Immature natural killer cell (primary cell): ENCODE measurements at regions not wholly inside any gene's neighbourhood (a gene's known extent, or its start where the extent isn't known, plus 50 kb on each side); places are given as distances from the start of the nearest gene placed in this dataset.
"Not testable (repeated sequence)": the region's sequence is repeated elsewhere in the genome, so short reads cannot be mapped to it uniquely, and the experiment has no call there.

Experiments
- DNase-seq, 3 donors: peaks; one replicate each; pipeline ENCODE4 v3.0.0; 2022; ENCODE audit warnings: mixed read lengths in 1 of 3
- H3K27ac Mint-ChIP-seq, 6 donors: one replicate each; pipeline ENCODE4 v1.8.0; 2020; ENCODE audit warnings: mixed read lengths in 6 of 6, mild to moderate bottlenecking in 5 of 6, inconsistent platforms in 4 of 6, moderate library complexity in 3 of 6
- H3K27me3 Mint-ChIP-seq, 3 donors: one replicate each; pipeline ENCODE4 v1.8.0; 2020 to 2021; ENCODE audit warnings: low read depth in 3 of 3, mild to moderate bottlenecking in 3 of 3, mixed read lengths in 3 of 3, moderate library complexity in 3 of 3, inconsistent platforms in 1 of 3
- H3K36me3 Mint-ChIP-seq, 3 donors: one replicate each; pipeline ENCODE4 v1.8.0; 2020; ENCODE audit warnings: mixed read lengths in 3 of 3, inconsistent platforms in 2 of 3, mild to moderate bottlenecking in 2 of 3
- H3K4me1 Mint-ChIP-seq, 2 donors: one replicate each; pipeline ENCODE4 v1.8.0; 2020; ENCODE audit warnings: inconsistent platforms in 2 of 2, mild to moderate bottlenecking in 2 of 2, mixed read lengths in 2 of 2, moderate library complexity in 1 of 2
- H3K4me3 Mint-ChIP-seq, 5 donors: one replicate each; pipeline ENCODE4 v1.8.0; 2020; ENCODE audit warnings: mild to moderate bottlenecking in 5 of 5, mixed read lengths in 5 of 5, inconsistent platforms in 3 of 5, moderate library complexity in 3 of 5
- H3K9me3 Mint-ChIP-seq, 6 donors: one replicate each; pipeline ENCODE4 v1.8.0; 2020; ENCODE audit warnings: mild to moderate bottlenecking in 6 of 6, mixed read lengths in 6 of 6, inconsistent platforms in 4 of 6, moderate library complexity in 3 of 6

- Mint-ChIP-seq H3K4me3 (no peak overlapping the region), H3K9me3 (peaks cover 0 to 7% (median 0%) of the 10 kb centered on the region in 6 donors), H3K27me3 (peaks cover 0 to 5% (median 3%) of the 10 kb centered on the region in 3 donors), H3K4me1 (no peaks in the 10 kb centered on the region), H3K36me3 (no peaks in the 10 kb centered on the region), H3K27ac (no peak overlapping the region)
- DNase-seq, result no peak
These were observed 241.6 kb upstream of the SGCG start for GRCh38 chr13:22939157-22939556.

GRCh38 chr13:22940090-22940710, 240.6 kb upstream of the SGCG start:
- Mint-ChIP-seq H3K27ac (no peak overlapping the region), H3K36me3 (no peaks in the 10 kb centered on the region), H3K27me3 (peaks cover 0 to 6% (median 3%) of the 10 kb centered on the region in 3 donors)

GRCh38 chr13:22940736-22941135, 240.0 kb upstream of the SGCG start:
- Mint-ChIP-seq H3K27me3 (peaks cover 0 to 6% (median 3%) of the 10 kb centered on the region in 3 donors), H3K36me3 (no peaks in the 10 kb centered on the region), H3K4me3 (no peak overlapping the region), H3K9me3 (peaks cover 0 to 8% (median 0%) of the 10 kb centered on the region in 6 donors), H3K27ac (no peak overlapping the region), H3K4me1 (no peaks in the 10 kb centered on the region)
- no peak for DNase-seq

More at GRCh38 chr13:22940090-22940710, 240.6 kb upstream of the SGCG start:
- no peak for DNase-seq
- Mint-ChIP-seq H3K4me1 (no peaks in the 10 kb centered on the region), H3K9me3 (peaks cover 0 to 8% (median 0%) of the 10 kb centered on the region in 6 donors), H3K4me3 (no peak overlapping the region)

GRCh38 chr13:22941495-22941894, 239.3 kb upstream of the SGCG start:
- not testable (repeated sequence) for H3K9me3 Mint-ChIP-seq, H3K4me3 Mint-ChIP-seq, H3K4me1 Mint-ChIP-seq

GRCh38 chr13:22942831-22943230, 237.9 kb upstream of the SGCG start:
- H3K9me3 Mint-ChIP-seq, H3K4me1 Mint-ChIP-seq, H3K4me3 Mint-ChIP-seq, H3K36me3 Mint-ChIP-seq, H3K27me3 Mint-ChIP-seq, DNase-seq, H3K27ac Mint-ChIP-seq: not testable (repeated sequence)

More at GRCh38 chr13:22941495-22941894, 239.3 kb upstream of the SGCG start:
- DNase-seq, H3K27ac Mint-ChIP-seq, H3K36me3 Mint-ChIP-seq, H3K27me3 Mint-ChIP-seq: not testable (repeated sequence)

- DNase-seq, result no peak
- peaks cover 0 to 8% (median 3%) of the 10 kb centered on the region in 6 donors for H3K9me3 Mint-ChIP-seq
- H3K4me3 Mint-ChIP-seq, result no peak overlapping the region
- H3K27me3 Mint-ChIP-seq, result peaks cover 0 to 6% (median 0%) of the 10 kb centered on the region in 3 donors
- H3K27ac Mint-ChIP-seq, result no peak overlapping the region
- no peaks in the 10 kb centered on the region for H3K36me3 Mint-ChIP-seq
- no peaks in the 10 kb centered on the region for H3K4me1 Mint-ChIP-seq
These were observed 236.4 kb upstream of the SGCG start for GRCh38 chr13:22944378-22944777.

- Mint-ChIP-seq H3K4me3 (no peak overlapping the region), H3K27me3 (peaks cover under 1 to 6% (median 3%) of the 10 kb centered on the region in 3 donors), H3K27ac (no peak overlapping the region), H3K36me3 (no peaks in the 10 kb centered on the region), H3K4me1 (no peaks in the 10 kb centered on the region), H3K9me3 (peaks cover 0 to 10% (median 4%) of the 10 kb centered on the region in 6 donors)
- DNase-seq, result no peak
These were observed 235.2 kb upstream of the SGCG start for GRCh38 chr13:22945321-22946226.

GRCh38 chr13:22948421-22948820, 232.4 kb upstream of the SGCG start:
- H3K36me3 Mint-ChIP-seq, result no peaks in the 10 kb centered on the region
- H3K4me1 Mint-ChIP-seq, result no peaks in the 10 kb centered on the region
- no peak overlapping the region for H3K27ac Mint-ChIP-seq
- no peak overlapping the region for H3K4me3 Mint-ChIP-seq
- peaks cover 2 to 3% (median 3%) of the 10 kb centered on the region in 3 donors for H3K27me3 Mint-ChIP-seq
- no peak for DNase-seq
- H3K9me3 Mint-ChIP-seq, result peaks cover 0 to 19% (median 3%) of the 10 kb centered on the region in 6 donors

- H3K9me3 Mint-ChIP-seq, result peaks cover 0 to 19% (median 4%) of the 10 kb centered on the region in 6 donors
- H3K27me3 Mint-ChIP-seq, H3K4me1 Mint-ChIP-seq, H3K27ac Mint-ChIP-seq, H3K36me3 Mint-ChIP-seq, DNase-seq, H3K4me3 Mint-ChIP-seq: not testable (repeated sequence)
These were observed 228.8 kb upstream of the SGCG start for GRCh38 chr13:22952018-22952417.

- H3K36me3 Mint-ChIP-seq, H3K4me3 Mint-ChIP-seq, DNase-seq, H3K27me3 Mint-ChIP-seq, H3K4me1 Mint-ChIP-seq, H3K27ac Mint-ChIP-seq: not testable (repeated sequence)
- peaks cover 0 to 13% (median 4%) of the 10 kb centered on the region in 6 donors for H3K9me3 Mint-ChIP-seq
These were observed 225.6 kb upstream of the SGCG start for GRCh38 chr13:22955147-22955546.

- not testable (repeated sequence) for H3K9me3 Mint-ChIP-seq, H3K4me3 Mint-ChIP-seq
These were observed 224.2 kb upstream of the SGCG start for GRCh38 chr13:22956456-22957115.

GRCh38 chr13:22959859-22960258, 220.9 kb upstream of the SGCG start:
- not testable (repeated sequence) for DNase-seq, H3K4me3 Mint-ChIP-seq, H3K4me1 Mint-ChIP-seq, H3K9me3 Mint-ChIP-seq, H3K27ac Mint-ChIP-seq, H3K36me3 Mint-ChIP-seq, H3K27me3 Mint-ChIP-seq

More at GRCh38 chr13:22956456-22957115, 224.2 kb upstream of the SGCG start:
- H3K4me1 Mint-ChIP-seq, DNase-seq, H3K27ac Mint-ChIP-seq, H3K27me3 Mint-ChIP-seq, H3K36me3 Mint-ChIP-seq: not testable (repeated sequence)

GRCh38 chr13:22960827-22961226, 220.0 kb upstream of the SGCG start:
- DNase-seq, result no peak
- no peaks in the 10 kb centered on the region for H3K36me3 Mint-ChIP-seq
- peaks cover 0 to 9% (median 0%) of the 10 kb centered on the region in 6 donors for H3K9me3 Mint-ChIP-seq
- H3K4me3 Mint-ChIP-seq, result no peak overlapping the region
- no peak overlapping the region for H3K27ac Mint-ChIP-seq
- H3K27me3 Mint-ChIP-seq, result peaks cover 0 to 1% (median 0%) of the 10 kb centered on the region in 3 donors
- no peaks in the 10 kb centered on the region for H3K4me1 Mint-ChIP-seq

GRCh38 chr13:22961342-22961741, 219.4 kb upstream of the SGCG start:
- H3K27ac Mint-ChIP-seq, H3K36me3 Mint-ChIP-seq, H3K4me1 Mint-ChIP-seq, H3K4me3 Mint-ChIP-seq, DNase-seq, H3K27me3 Mint-ChIP-seq, H3K9me3 Mint-ChIP-seq: not testable (repeated sequence)
